ENCODE measurements at regions not wholly inside any gene's neighbourhood (a gene's known extent, or its start where the extent isn't known, plus 50 kb on each side); places are given as distances from the start of the nearest gene placed in this dataset.
"Not testable (repeated sequence)": the region's sequence is repeated elsewhere in the genome, so short reads cannot be mapped to it uniquely, and the experiment has no call there.

GRCh38 chr5:153935151-153935550 is 103.6 kb downstream of the FAM114A2 start:
- TF ChIP-seq CTCF, POLR2A (IDR thresholded peaks at IDR 0.05): not testable (repeated sequence)

Data from testis (tissue), 2 donors.